ENCODE measurements at regions not wholly inside any gene's neighbourhood (a gene's known extent, or its start where the extent isn't known, plus 50 kb on each side); places are given as distances from the start of the nearest gene placed in this dataset.

GRCh38 chr9:86721226-86721781 lies 226.0 kb downstream of the GAS1 start:
- Histone ChIP-seq H3K9ac (ENCODE audit: low read depth, low read length, poor library complexity, severe bottlenecking) (no peak overlapping the region), H3K79me2 (ENCODE audit: insufficient read depth, low read length) (no peaks in the 10 kb centered on the region), H2AFZ (ENCODE audit: low read length) (no peak overlapping the region), H3K4me3 (ENCODE audit: low read length, poor library complexity, severe bottlenecking) (no peak overlapping the region), H3K9me3 (ENCODE audit: insufficient read depth, low read depth, low read length) (no peaks in the 10 kb centered on the region), H3K4me2 (ENCODE audit: low read depth, low read length, poor library complexity, severe bottlenecking) (no peak overlapping the region), H3K27me3 (ENCODE audit: insufficient read depth, low read length, poor library complexity, severe bottlenecking) (no peaks in the 10 kb centered on the region), H3K4me1 (ENCODE audit: insufficient read depth, low read length, poor library complexity, severe bottlenecking) (peaks cover 10% of the 10 kb centered on the region), H3K9me2 (replicated peaks; ENCODE audit: low read depth, low read length) (no peaks in the 10 kb centered on the region), H3F3A (ENCODE audit: low read depth) (no peaks in the 10 kb centered on the region), H3K36me3 (ENCODE audit: insufficient read depth, low read length) (no peaks in the 10 kb centered on the region), H4K20me1 (ENCODE audit: insufficient read depth, low read length, poor library complexity, severe bottlenecking) (no peaks in the 10 kb centered on the region)
- TF ChIP-seq EZH2phosphoT487 (IDR thresholded peaks at IDR 0.05; ENCODE audit: borderline replicate concordance): no peak
- TF ChIP-seq CTCF (conservative IDR thresholded peaks at IDR 0.05; ENCODE audit: low read length): no peak

DNA sequence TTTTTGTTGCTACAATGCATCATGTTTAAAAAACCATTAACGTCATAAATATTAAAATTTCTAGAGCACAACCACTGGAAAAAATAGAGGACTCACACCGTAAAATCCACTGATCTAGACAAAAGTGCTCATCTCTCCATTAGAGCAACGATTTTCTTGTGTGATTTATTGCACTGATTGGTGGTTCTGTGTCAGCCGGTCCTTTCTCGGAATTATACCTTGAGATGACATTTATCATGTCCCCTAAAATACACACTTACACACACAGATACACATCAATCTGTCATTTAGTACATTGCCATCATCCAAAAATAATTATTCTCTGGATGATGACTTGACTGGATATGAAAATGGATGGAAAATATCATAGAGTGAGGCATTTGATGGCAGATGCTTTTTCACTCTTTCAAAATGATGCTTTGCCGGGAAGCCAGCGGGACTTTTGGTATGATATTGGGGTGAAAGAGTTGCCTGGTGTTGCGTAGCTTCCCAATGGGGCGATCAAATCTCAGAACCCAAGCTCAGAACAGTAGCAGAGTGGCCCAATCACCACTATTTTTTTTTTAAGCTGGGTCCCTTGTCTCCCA lies 226.6 kb downstream of the GAS1 start:
- Histone ChIP-seq H3K4me1 (ENCODE audit: insufficient read depth, low read length, poor library complexity, severe bottlenecking) (peaks cover 10% of the 10 kb centered on the region), H3K4me2 (ENCODE audit: low read depth, low read length, poor library complexity, severe bottlenecking) (no peak overlapping the region), H3K9ac (ENCODE audit: low read depth, low read length, poor library complexity, severe bottlenecking) (no peak overlapping the region), H3F3A (ENCODE audit: low read depth) (no peaks in the 10 kb centered on the region), H2AFZ (ENCODE audit: low read length) (no peak overlapping the region), H3K79me2 (ENCODE audit: insufficient read depth, low read length) (no peaks in the 10 kb centered on the region), H4K20me1 (ENCODE audit: insufficient read depth, low read length, poor library complexity, severe bottlenecking) (no peaks in the 10 kb centered on the region), H3K9me3 (ENCODE audit: insufficient read depth, low read depth, low read length) (no peaks in the 10 kb centered on the region), H3K4me3 (ENCODE audit: low read length, poor library complexity, severe bottlenecking) (no peak overlapping the region), H3K9me2 (replicated peaks; ENCODE audit: low read depth, low read length) (no peaks in the 10 kb centered on the region), H3K27me3 (ENCODE audit: insufficient read depth, low read length, poor library complexity, severe bottlenecking) (no peaks in the 10 kb centered on the region), H3K36me3 (ENCODE audit: insufficient read depth, low read length) (no peaks in the 10 kb centered on the region)
- TF ChIP-seq CTCF (conservative IDR thresholded peaks at IDR 0.05; ENCODE audit: low read length) (no peak), EZH2phosphoT487 (IDR thresholded peaks at IDR 0.05; ENCODE audit: borderline replicate concordance) (no peak)

GRCh38 chr9:86718388-86719049 lies 228.8 kb downstream of the GAS1 start:
- Histone ChIP-seq H3K4me1 (ENCODE audit: insufficient read depth, low read length, poor library complexity, severe bottlenecking) (peaks cover 6% of the 10 kb centered on the region), H3K4me2 (ENCODE audit: low read depth, low read length, poor library complexity, severe bottlenecking) (no peak overlapping the region), H3F3A (ENCODE audit: low read depth) (no peaks in the 10 kb centered on the region), H3K79me2 (ENCODE audit: insufficient read depth, low read length) (no peaks in the 10 kb centered on the region), H3K9me3 (ENCODE audit: insufficient read depth, low read depth, low read length) (no peaks in the 10 kb centered on the region), H3K9ac (ENCODE audit: low read depth, low read length, poor library complexity, severe bottlenecking) (no peak overlapping the region), H4K20me1 (ENCODE audit: insufficient read depth, low read length, poor library complexity, severe bottlenecking) (no peaks in the 10 kb centered on the region), H3K36me3 (ENCODE audit: insufficient read depth, low read length) (no peaks in the 10 kb centered on the region), H3K4me3 (ENCODE audit: low read length, poor library complexity, severe bottlenecking) (no peak overlapping the region), H3K27me3 (ENCODE audit: insufficient read depth, low read length, poor library complexity, severe bottlenecking) (no peaks in the 10 kb centered on the region), H3K9me2 (replicated peaks; ENCODE audit: low read depth, low read length) (no peaks in the 10 kb centered on the region), H2AFZ (ENCODE audit: low read length) (no peak overlapping the region)
- no peak for TF ChIP-seq EZH2phosphoT487 (IDR thresholded peaks at IDR 0.05; ENCODE audit: borderline replicate concordance)
- TF ChIP-seq CTCF (conservative IDR thresholded peaks at IDR 0.05; ENCODE audit: low read length): no peak

Data from Loucy (cell line).